ENCODE measurements at regions not wholly inside any gene's neighbourhood (a gene's known extent, or its start where the extent isn't known, plus 50 kb on each side); places are given as distances from the start of the nearest gene placed in this dataset.

DNA sequence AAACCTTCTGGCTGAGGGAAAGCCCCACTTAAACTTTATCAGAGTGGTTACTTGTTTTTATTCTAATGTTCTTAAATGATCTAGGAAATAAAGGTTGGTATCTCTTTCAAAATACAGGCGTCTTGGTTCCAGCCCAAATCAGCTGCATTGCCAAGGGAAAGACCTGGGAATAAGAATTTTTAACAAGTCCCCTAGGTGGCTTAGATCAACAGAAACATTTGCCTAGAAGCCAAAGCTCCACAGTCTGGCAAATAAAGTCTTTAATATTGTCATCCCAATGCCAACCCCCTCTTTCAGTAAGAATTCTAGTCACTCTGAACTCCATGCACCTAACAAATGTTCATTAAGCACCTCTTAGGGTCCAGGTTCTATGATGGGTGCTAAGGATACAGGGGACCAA is 66.8 kb downstream of the ARL6IP4 start:
- no peak for DNase-seq (ENCODE audit: extremely low read depth in 1 of 11, low read depth in 9 of 11, low spot score in 4 of 11)

DNA sequence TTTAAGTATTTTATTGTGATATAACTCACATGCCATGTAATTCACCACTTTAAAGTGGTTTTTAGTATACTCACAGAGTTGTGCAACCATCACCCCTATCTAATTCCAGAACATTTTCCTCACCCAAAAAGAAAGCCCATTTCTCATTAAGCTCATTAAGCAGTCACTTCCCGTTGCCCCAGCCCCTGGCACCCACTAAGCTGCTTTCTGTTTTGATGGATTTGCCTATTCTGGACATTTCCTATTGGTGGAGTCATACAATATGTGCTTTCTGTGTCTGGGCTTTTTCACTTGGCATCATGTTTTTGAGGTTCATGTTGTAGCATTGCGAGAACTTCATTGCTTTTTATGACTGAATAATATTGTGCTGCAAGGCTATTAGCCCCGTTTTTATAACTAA is 66.0 kb downstream of the ARL6IP4 start:
- no peak for DNase-seq (ENCODE audit: extremely low read depth in 1 of 11, low read depth in 9 of 11, low spot score in 4 of 11)

DNA sequence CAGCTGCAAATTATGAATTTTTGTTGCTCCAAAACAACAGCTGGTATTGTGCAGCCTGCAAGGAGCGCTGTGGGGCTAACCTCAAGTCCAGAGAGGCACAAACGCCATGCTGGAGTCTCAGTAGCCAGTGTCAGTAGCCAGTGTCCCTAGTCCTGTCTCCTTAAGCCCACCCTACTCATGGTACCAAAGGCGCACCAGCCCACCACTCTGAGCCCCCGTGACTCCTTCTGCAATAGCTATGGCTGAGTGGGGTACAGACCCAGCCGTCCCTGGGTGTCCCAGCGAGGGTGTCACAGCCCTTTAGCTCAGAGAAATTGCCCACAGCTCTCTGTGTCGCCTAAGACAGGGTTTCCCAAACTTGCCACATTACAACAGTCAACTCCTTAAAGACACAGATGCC is 65.2 kb downstream of the ARL6IP4 start:
- no peak for DNase-seq (ENCODE audit: extremely low read depth in 1 of 11, low read depth in 9 of 11, low spot score in 4 of 11)

DNA sequence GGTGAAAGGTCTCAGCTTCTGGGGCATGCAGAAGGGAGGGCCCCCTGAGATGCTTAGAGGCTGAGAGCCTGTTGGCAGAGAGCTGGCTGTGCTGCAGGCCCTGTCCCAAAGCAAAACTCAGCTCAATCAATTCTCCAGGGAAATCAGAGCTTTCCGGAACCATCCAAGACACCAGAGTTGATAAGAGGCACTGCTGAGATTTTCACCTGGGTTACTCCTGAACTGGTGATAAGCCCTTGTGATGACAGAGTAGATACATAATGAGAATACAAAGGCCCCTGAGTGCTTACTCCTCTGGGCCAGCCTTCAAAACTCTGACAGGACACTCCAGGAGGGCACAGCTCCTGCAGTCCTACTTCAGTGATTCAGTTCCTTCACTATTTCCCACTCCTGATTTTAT is 63.9 kb downstream of the ARL6IP4 start:
- no peak for DNase-seq (ENCODE audit: extremely low read depth in 1 of 11, low read depth in 9 of 11, low spot score in 4 of 11)

DNA sequence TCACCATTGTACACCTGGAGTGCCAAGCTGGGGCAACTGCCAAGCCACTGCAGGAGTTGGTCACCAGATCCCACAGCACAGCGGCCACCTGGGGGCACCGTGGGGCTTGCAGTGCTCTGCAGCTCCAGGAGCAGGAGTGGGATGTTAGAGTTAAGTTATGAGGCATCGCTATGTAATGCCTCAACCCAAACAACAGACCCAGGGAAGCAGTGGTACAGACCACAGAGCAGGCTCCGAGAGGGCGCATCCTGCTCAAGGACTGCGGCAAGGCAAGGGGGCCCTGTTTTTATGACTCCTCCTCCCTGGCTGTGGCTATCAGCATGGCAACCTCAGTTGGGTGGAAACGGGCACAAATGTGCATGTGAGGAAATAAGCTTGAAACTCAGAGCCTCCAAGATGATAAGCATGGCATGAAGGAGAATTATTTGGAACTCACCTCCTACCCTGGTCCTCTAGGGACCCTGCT is 63.1 kb downstream of the ARL6IP4 start:
- peak in 10 of 11 donors; percentile 24 to 62 (median 51) for DNase-seq (ENCODE audit: extremely low read depth in 1 of 11, low read depth in 9 of 11, low spot score in 4 of 11)

DNA sequence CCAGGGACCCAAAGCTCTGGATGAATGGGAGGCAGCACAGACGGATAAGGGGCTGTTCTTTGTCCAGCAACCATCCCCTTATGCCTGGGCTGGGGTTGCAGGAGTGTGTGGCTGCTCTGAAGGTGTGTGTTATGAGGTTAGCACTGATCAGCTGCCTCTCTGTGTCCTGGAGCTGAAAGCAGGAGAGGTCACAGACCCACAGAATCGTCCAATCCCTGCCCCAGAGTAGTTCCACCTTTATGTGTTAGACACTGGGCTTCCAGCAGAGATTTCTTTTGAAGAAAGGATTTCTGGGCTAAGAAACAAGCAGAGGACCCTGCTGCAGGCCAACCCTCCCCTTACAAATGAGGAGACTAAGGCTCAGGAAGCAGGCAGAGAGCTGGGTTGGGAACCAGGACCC is 62.4 kb downstream of the ARL6IP4 start:
- DNase-seq (ENCODE audit: extremely low read depth in 1 of 11, low read depth in 9 of 11, low spot score in 4 of 11) = no peak

DNA sequence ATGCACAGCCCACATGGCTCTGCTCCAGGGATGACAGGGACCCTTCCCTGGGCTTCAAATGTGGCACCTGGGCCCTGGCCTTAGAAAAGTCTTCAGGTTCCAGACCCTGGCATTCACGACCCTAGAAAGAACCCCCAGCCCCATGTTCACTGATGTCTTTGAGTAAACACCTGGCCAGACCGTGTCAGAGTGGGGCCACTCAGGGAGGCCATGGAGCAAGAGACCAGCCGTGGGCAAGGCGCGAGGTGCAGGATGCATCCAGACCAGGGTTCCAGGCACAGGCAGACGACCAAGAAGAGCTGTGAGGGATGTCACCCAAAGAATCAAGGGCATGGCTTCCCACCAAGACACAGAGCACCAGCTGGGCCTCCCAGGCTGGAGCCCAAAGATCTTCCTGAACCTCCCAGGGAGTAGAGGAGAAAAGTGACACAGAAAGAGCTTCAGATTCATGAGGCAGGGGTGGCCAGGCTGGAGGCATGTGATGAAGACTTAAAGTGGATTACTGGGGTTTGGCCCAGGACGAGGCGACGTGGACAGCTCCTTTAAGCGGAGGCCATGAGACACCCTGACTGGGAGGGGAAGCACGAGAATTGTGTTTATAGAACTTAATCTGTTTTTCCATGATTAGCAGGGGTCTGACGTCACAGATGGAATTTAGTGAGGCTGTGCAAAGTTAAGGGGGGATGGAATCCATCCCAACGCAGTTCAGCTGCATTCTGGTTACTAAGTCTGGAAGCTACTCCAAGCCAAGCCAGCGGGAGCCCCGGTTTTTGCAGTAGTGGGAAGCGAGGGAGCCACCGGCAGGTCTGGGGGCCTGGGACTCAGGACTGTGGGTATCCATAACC is 61.6 kb downstream of the ARL6IP4 start:
- DNase-seq (ENCODE audit: extremely low read depth in 1 of 11, low read depth in 9 of 11, low spot score in 4 of 11) = peak in 3 of 11 donors; percentile 31 to 53 (median 41)

DNA sequence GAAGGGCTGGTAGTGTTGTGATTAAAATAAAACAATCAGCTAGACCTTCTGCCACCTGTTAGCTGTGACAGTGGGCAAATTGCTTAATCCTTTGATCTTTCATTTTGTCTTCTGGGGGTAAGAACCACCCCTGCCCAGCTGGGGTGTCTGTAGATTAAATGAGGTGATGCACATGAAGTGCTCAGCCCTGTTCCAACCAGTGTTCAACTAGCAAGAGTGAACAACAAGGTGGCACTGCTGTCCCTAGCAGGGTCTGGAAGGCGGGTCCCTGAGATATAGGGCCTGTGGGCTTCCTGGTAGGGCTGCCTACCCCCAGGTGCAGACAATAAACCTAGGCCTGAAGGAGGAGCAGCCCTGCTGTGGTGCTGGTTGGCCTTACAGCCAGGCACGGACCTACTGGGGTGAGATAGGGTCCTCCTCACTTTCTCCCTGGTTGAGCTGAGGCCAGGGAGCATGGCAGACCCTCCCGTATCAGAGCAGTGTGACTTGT is 60.6 kb downstream of the ARL6IP4 start:
- no peak for DNase-seq (ENCODE audit: extremely low read depth in 1 of 11, low read depth in 9 of 11, low spot score in 4 of 11)

DNA sequence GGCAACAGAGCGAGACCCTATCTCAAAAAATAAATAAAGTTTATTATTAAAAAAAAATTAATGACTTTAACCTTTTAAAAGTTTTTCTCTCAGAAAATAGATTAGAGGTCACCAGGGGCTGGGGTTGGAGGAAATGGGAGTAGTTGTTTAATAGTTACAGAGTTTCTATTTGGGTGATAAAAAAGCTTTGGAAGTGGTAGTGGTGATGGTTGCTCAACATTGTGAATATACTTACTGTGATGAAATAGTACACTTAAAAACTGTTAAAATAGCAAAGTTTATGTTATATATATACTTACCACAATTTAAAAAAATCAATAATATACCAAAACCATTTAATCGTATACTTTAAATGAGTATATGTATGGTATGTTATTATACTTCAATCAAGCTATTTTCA is 59.6 kb downstream of the ARL6IP4 start:
- no peak for DNase-seq (ENCODE audit: extremely low read depth in 1 of 11, low read depth in 9 of 11, low spot score in 4 of 11)

DNA sequence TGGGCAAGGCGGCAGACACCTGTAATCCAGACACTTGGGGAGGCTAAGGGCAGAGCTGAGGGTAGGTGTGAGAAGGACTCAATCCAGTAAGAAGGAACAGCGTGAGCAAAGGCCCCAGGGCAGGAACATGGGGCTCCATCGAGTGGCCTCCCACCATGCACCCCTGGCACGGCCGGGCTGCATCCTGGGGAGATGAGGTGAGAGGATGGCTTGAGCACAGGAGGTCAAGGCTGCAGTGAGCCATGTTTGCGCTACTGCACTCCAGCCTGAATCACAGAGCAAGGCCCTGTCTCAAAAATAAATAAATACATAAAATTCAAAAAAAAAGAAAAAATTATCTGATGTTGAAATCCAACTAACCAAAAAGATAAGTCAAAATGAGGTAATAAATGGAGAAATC is 58.5 kb downstream of the ARL6IP4 start:
- no peak for DNase-seq (ENCODE audit: extremely low read depth in 1 of 11, low read depth in 9 of 11, low spot score in 4 of 11)

DNA sequence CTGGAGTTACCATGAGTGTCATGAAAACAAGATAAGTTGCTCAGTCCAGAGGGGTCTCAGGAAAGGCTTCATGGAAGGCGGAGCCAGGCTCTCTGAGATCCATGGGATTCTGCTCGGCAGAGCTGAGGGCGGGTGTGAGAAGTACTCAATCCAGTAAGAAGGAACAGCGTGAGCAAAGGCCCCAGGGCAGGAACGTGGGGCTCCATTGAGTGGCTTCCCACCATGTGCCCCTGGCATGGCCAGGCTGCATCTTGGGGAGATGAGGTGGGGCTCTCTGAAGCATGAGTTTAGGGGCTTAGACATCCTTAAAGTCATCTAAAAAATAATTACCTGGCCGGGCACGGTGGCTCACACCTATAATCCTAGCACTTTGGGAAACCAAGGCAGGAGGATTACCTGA is 58.0 kb downstream of the ARL6IP4 start:
- DNase-seq (ENCODE audit: extremely low read depth in 1 of 11, low read depth in 9 of 11, low spot score in 4 of 11) = no peak

DNA sequence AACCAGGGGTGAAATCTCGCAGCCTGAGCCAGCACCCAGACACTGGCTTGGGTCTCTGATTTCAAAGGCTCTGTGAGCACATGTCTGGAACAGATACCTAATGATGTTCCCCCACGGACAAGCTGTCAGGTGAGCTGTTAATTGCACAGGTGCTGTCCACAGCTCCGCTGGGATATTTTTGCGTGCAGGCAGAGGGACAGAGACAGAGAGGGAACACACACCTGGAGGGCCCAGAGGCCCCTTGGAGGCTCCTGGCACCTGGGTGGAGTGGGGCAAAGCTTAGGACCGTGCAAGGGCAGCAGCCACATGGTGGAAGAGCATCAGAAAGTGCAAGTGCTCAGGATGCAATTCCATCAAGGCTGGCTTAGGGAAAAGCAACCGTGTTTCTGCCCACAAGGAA is 57.3 kb downstream of the ARL6IP4 start:
- DNase-seq (ENCODE audit: extremely low read depth in 1 of 11, low read depth in 9 of 11, low spot score in 4 of 11) = no peak

DNA sequence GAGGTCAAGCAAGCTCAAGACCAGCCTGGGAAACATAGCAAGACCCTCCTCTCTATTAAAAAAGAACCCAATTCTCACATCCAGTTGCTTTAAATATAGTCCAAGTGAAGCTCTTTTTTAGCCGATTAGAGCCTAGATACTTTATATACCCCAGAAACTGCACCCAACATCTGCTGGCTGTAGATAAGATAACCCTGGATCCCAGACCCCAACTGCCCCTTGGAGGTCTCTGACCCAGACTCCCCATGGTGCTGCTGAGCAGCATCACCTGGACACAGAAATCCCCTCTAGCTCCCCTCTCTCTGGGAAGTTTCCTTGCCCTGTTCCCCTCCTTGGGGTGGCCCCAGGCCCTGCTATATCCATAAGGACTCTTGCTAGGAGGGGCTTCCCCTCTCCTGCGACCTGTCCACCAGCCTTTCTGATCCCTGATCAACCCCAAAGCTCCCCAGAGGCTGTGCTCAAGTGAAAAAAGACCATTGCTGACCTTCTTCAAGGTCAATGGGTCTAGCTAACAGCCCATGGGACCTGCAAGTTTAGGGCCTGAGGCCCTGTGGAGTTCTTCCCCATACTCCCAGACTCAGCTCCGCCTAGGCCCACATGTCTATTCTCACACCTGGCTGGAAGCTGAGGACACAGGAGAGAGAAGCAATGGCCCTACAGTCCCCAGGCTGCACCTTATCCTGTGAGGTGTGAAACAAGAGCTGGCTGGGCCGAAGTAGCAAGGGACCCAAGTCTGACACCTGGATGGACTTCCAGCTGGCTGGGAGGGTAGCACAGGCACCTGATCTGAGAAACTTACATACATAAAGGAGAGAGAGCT is 56.2 kb downstream of the ARL6IP4 start:
- DNase-seq (ENCODE audit: extremely low read depth in 1 of 11, low read depth in 9 of 11, low spot score in 4 of 11) = no peak

DNA sequence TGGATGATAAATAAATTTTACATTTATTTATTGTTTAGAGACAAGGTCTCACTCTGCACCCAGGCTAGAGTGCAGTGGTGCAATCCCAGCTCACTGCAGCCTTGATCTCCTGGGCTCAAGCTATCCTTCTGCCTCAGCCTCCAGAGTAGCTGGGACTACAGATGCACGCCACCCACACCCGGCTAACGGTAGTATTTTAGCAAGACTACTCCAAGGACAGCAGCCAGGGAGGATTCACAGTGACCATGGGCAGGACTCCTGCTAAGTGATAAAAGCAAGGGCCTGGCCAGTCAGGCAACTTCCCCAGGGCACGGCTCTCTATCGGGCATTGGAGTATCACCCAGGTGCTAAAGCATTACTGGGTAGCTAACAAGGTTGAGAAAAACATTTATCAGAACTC is 55.4 kb downstream of the ARL6IP4 start:
- DNase-seq (ENCODE audit: extremely low read depth in 1 of 11, low read depth in 9 of 11, low spot score in 4 of 11) = no peak

DNA sequence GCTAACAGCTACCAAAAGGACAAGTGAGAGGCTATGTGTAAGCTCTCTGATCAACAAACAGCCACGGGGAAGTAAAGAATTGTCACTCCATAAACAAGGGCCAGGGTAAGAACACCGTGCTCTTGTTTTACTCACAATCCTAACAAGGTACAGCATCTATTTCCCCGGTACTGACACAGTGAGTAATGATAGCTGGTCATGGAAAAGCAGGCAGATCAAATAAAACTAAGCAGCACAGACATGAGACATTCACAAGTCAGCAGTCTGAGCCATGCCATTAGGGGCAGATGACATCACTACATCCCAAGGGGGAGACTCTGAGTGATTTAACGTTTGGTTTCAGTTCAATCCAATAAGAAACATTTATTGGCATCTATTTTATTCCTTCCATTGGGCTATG is 54.4 kb downstream of the ARL6IP4 start:
- no peak for DNase-seq (ENCODE audit: extremely low read depth in 1 of 11, low read depth in 9 of 11, low spot score in 4 of 11)

DNA sequence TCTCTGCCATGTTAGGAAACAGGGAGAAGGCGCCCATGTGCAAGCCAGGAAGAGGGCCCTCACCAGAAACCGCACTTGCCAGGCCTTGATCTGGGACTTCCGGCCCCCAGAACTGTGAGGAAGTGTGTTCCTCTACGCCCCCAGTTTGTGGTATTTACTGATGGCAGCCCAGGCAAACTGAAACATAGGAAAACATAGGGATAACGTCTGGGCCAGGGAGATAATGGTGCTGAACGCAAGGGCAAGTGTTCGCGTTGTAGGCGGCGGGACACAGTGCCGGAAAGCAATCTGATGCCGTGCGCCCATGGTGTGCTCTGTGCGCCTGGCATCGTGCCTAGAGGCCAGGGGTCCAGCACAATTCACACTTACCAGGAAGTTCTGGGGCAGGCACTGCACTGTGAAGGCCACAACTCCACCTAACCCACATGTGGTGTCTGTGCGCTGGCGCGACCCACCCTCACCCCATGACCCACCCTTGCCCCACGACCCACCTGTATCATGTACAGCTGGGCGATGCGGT is 53.6 kb downstream of the ARL6IP4 start:
- DNase-seq (ENCODE audit: extremely low read depth in 1 of 11, low read depth in 9 of 11, low spot score in 4 of 11) = no peak

DNA sequence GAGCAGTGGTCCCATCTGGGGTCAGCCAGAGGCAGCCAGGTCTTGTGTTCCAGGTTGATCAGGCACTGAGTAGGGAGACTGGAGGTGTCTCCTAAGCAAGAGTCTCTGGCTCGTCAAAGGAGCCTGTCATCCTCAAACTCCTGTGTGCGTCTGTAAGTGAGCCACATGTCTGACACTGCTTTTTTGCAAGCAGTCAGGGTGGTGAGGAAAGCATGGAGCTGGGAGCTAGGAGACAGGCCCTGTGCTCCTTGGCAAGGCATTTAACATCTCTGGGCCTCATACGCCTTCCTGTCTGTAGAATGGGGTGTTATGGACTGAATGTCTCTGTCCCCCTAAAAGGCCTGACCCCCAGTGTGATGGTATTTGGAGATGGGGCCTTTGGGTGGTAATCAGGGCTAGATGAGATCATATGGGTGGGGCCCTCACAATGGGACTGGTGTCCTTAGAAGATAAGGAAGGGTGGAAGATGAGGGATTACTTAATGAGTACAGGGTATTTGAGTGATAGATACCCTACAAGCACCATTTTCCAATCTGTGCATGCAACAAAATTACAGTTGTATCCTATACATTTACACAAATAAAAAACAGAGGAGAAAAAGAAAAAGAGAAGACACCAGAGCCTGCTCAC is 53.0 kb downstream of the ARL6IP4 start:
- no peak for DNase-seq (ENCODE audit: extremely low read depth in 1 of 11, low read depth in 9 of 11, low spot score in 4 of 11)

DNA sequence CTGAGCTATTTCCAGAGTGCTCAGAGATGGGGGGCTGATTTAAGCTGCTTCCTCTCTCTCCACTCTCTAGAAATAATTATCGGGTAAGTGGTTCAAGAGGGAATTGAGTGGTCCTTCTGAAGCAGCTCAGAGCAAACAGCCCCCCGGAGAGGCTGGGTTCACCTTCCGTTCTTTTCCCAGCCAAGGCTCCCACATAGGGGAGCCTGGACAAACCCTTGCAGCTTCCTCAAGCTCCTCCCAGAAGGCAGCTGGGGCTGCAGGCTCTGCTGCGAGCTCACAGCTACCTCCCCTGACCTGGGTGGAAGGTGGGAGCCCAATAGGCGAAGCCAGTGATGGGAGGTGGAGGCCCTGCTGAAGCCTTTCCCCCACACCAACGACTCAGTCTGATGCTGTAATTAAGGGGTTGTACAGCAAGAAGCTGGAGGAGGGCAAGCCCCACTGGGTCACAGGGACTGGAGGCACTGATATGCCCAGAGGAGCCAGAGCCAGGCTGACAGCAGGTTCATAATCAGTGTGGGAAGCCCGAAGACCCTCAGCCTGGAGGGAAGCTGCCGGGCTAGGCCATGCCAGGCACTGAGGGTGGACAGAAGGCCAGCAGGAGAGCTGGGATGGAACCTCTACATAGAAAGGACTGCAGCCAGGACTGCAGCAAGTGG is 52.4 kb downstream of the ARL6IP4 start:
- DNase-seq (ENCODE audit: extremely low read depth in 1 of 11, low read depth in 9 of 11, low spot score in 4 of 11) = no peak

All from renal cortex interstitium (tissue), 11 donors.